ENCODE measurements at regions not wholly inside any gene's neighbourhood (a gene's known extent, or its start where the extent isn't known, plus 50 kb on each side); places are given as distances from the start of the nearest gene placed in this dataset.

DNA sequence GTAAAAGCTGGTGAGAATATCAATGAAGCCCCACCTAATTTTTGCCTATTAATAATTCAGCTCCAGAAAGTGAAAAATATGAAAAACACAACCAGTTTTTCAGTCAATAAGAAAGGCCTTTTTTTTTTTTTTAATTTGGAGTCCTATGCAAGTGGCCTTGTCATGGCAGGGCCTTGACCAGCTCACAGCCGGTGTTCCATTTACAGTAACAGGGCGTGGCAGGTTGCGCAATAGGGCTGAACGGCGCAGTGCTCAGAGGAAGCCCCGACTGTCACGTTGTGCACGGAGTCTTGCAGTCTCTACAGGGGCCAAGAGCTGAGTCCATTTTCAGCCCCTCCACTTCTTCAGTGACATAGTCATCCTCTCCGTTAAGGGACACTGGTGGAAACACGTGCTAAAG lies 184.1 kb upstream of the FN1 start:
- Histone ChIP-seq H3K27ac (ENCODE audit: low read length) (no peak overlapping the region), H3K4me3 (ENCODE audit: low read depth in 1 of 2, low read length in 2 of 2) (peak overlapping the region in 1 of 2 donors; percentile 39), H3K9me3 (ENCODE audit: control insufficient read depth in 1 of 2, low read length in 2 of 2) (no peaks in the 10 kb centered on the region)

DNA sequence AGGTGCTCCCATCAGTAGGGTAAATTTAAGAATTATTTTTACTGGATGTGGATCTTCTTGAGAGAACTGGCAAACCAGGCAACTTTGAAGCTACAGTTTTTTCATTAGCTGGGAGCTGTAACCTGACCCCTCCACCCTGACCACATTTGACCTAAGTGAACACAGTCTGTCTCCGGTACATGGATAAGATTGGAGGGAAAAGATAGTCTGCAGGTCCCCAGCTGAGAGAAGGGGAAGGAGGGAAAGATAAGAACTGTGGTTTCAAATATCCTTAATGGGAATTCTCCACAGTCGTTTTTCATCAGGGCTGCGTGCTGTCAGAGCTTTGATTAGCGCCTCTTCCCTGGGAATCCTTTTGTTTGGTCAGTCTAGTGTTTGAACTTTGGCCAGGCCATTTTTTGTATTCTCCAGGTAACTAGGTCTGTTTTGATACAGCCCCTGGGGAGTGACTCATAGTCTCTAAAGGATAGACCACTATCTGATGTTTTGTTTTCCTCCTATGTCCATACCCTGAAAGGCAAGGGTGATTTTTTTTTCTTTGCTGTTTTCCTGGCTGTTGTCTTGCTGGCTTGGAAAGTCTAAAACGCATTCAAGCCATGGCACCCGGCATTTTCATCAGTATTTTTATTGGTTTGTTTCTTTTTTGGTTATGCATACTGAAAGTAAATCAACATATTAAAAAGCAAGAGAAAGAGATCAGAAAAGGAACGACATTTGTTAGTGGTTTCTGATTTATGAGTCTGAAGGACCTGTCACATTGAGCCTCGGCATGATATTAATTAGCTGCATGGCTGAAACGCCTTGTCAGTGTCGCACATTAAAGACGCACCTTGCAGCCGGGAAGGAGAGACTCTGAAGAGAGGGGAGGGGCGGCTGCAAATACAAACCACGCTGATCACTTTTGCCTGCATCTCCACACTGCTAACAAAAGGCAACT lies 183.4 kb upstream of the FN1 start:
- Histone ChIP-seq H3K36me3 (ENCODE audit: control insufficient read depth in 1 of 2, insufficient read depth in 2 of 2, low read length in 2 of 2) (no peaks in the 10 kb centered on the region), H3K9me3 (ENCODE audit: control insufficient read depth in 1 of 2, low read length in 2 of 2) (no peaks in the 10 kb centered on the region), H3K4me1 (ENCODE audit: control insufficient read depth in 1 of 2, insufficient read depth in 2 of 2, low read length in 2 of 2) (no peaks in the 10 kb centered on the region), H3K27me3 (ENCODE audit: low read depth, low read length) (no peaks in the 10 kb centered on the region), H3K27ac (ENCODE audit: low read length) (no peak overlapping the region), H3K4me3 (ENCODE audit: low read depth in 1 of 2, low read length in 2 of 2) (peak overlapping the region in 1 of 2 donors; percentile 39)

More for the DNA sequence above, 184.1 kb upstream of the FN1 start:
- Histone ChIP-seq H3K4me1 (ENCODE audit: control insufficient read depth in 1 of 2, insufficient read depth in 2 of 2, low read length in 2 of 2) (no peaks in the 10 kb centered on the region), H3K36me3 (ENCODE audit: control insufficient read depth in 1 of 2, insufficient read depth in 2 of 2, low read length in 2 of 2) (no peaks in the 10 kb centered on the region), H3K27me3 (ENCODE audit: low read depth, low read length) (no peaks in the 10 kb centered on the region)

DNA sequence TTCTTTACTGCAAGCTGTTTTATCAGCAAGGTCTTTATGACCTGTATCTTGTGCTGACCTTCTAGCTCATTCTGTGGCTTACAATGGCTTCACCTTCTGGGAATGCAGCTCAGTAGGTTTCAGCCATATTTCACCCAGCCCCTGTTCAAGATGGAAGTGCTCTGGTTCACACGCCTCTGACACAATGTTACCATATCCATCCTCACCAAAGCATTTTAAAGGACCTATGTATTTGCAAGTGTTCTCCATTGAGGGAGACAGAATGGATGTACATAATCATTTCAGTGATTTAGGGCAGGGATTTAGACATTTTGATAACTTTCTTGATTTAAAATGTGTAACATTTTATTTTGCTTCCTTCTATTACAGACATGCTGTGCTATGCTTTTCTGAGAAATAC lies 182.3 kb upstream of the FN1 start:
- no peak overlapping the region for H3K27ac ChIP-seq (ENCODE audit: low read length)
- no peaks in the 10 kb centered on the region for H3K27me3 ChIP-seq (ENCODE audit: low read depth, low read length)
- H3K4me3 ChIP-seq (ENCODE audit: low read depth in 1 of 2, low read length in 2 of 2): no peak overlapping the region
- no peaks in the 10 kb centered on the region for H3K36me3 ChIP-seq (ENCODE audit: control insufficient read depth in 1 of 2, insufficient read depth in 2 of 2, low read length in 2 of 2)
- H3K4me1 ChIP-seq (ENCODE audit: control insufficient read depth in 1 of 2, insufficient read depth in 2 of 2, low read length in 2 of 2): no peaks in the 10 kb centered on the region
- no peaks in the 10 kb centered on the region for H3K9me3 ChIP-seq (ENCODE audit: control insufficient read depth in 1 of 2, low read length in 2 of 2)

DNA sequence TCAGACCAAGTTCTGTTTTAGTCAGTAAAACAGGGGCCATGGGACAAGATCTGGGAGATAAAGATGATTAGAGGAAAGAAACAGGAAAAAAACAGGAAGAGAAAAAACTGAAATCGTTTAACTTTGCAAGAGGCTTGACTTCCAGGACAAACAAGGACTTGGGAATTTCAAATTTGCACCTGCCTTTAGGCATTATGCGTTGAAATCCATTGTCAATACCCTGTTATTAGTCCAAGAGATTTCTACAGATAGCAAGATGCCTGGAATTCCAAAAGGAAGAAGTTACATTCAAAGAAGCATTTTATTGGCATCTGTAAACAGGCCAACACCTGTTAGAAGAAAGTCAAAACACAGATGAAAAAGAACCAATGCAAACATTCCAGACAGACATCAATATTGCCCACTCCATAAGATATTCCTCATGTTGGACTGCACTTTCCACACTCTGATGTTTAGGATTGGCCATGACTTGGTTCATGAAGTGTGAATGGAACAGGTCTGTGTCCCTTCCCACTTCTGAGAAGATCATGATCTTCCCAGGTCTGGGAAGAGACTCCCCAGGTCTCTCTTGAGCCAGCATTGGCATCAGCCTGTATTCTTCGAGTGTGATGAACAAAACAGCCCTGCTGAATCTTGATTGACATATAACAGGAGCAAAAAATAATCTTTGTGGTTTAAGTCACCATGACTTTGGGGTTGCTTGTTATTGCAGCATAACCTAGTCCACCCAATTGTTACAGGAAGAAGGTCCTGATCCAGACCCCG lies 181.4 kb upstream of the FN1 start:
- Histone ChIP-seq H3K4me1 (ENCODE audit: control insufficient read depth in 1 of 2, insufficient read depth in 2 of 2, low read length in 2 of 2) (no peaks in the 10 kb centered on the region), H3K27ac (ENCODE audit: low read length) (no peak overlapping the region), H3K27me3 (ENCODE audit: low read depth, low read length) (no peaks in the 10 kb centered on the region), H3K36me3 (ENCODE audit: control insufficient read depth in 1 of 2, insufficient read depth in 2 of 2, low read length in 2 of 2) (no peaks in the 10 kb centered on the region), H3K9me3 (ENCODE audit: control insufficient read depth in 1 of 2, low read length in 2 of 2) (no peaks in the 10 kb centered on the region), H3K4me3 (ENCODE audit: low read depth in 1 of 2, low read length in 2 of 2) (no peak overlapping the region)

DNA sequence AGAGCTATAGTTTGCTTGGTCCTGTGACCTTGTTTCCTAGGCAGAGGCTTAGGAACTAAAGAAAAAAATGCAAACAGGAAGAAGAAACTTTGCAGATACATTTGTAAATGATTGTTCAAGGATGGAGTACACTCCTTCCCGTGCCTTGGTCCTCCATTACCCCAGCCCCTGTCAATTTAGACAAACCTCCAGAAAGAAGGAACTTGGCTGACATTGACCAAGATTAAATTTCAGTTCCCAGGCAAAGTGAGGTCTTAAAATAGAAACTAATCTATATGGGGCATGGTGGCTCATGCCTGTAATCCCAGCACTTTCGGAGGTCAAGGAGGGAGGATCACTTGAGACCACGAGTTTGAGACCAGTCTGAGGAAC lies 179.9 kb upstream of the FN1 start:
- Histone ChIP-seq H3K9me3 (ENCODE audit: control insufficient read depth in 1 of 2, low read length in 2 of 2) (no peaks in the 10 kb centered on the region), H3K27me3 (ENCODE audit: low read depth, low read length) (no peaks in the 10 kb centered on the region), H3K4me3 (ENCODE audit: low read depth in 1 of 2, low read length in 2 of 2) (no peak overlapping the region), H3K36me3 (ENCODE audit: control insufficient read depth in 1 of 2, insufficient read depth in 2 of 2, low read length in 2 of 2) (no peaks in the 10 kb centered on the region), H3K27ac (ENCODE audit: low read length) (no peak overlapping the region), H3K4me1 (ENCODE audit: control insufficient read depth in 1 of 2, insufficient read depth in 2 of 2, low read length in 2 of 2) (no peaks in the 10 kb centered on the region)

DNA sequence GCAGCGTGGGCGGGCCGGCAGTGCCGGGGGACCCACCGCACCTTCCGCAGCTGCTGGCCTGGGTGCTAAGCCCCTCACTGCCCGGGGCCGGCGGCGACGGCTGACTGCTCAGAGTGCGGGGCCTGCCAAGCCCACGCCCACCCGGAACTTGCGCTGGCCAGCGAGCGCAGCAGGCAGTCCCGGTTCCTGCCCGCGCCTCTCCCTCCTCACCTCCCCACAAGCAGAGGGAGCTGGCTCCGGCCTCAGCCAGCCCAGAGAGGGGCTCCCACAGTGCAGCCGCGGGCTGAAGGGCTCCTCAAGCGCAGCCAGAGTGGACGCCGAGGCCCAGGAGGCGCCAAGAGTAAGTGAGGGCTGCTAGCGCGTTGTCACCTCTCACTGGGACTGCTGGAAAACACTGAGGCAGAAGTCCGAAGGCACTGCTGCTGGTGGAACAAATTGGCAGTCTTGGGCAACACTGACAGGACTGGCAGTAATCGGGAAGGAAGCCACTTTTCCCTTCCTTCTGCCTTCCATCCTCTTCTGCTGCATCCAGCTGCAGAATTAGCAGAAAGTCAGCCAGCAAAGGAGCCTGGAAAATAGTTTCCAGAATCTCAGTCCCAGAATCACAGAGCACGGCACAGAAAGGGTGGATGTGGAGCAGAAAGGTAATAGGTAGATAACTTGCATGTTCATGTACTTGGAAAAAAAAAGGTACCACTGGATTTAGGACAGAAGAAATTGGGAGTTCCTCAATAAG lies 179.4 kb upstream of the FN1 start:
- Histone ChIP-seq H3K4me1 (ENCODE audit: control insufficient read depth in 1 of 2, insufficient read depth in 2 of 2, low read length in 2 of 2) (no peaks in the 10 kb centered on the region), H3K27ac (ENCODE audit: low read length) (no peak overlapping the region), H3K9me3 (ENCODE audit: control insufficient read depth in 1 of 2, low read length in 2 of 2) (no peaks in the 10 kb centered on the region), H3K27me3 (ENCODE audit: low read depth, low read length) (no peaks in the 10 kb centered on the region), H3K4me3 (ENCODE audit: low read depth in 1 of 2, low read length in 2 of 2) (no peak overlapping the region), H3K36me3 (ENCODE audit: control insufficient read depth in 1 of 2, insufficient read depth in 2 of 2, low read length in 2 of 2) (no peaks in the 10 kb centered on the region)

DNA sequence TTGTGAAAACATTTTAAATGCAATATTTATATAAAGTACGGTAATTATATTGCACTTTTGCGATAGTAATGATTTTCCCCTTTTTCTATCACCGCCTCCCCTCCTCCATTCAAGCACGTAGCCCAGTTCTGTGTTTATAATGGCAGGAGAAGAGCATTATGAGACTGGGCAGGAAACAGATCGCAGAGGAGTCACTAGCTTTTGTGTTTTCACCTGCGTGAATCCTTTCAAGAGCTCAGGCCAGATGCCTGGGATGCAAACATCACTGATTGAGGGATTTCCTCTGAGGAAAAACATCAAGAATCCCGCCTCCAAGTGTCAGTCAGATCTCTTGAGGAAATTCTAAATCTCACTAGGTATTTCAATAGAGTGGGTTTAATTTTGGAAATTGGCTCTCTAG lies 178.4 kb upstream of the FN1 start:
- Histone ChIP-seq H3K4me1 (ENCODE audit: control insufficient read depth in 1 of 2, insufficient read depth in 2 of 2, low read length in 2 of 2) (no peaks in the 10 kb centered on the region), H3K9me3 (ENCODE audit: control insufficient read depth in 1 of 2, low read length in 2 of 2) (no peaks in the 10 kb centered on the region), H3K27ac (ENCODE audit: low read length) (no peak overlapping the region), H3K27me3 (ENCODE audit: low read depth, low read length) (no peaks in the 10 kb centered on the region), H3K4me3 (ENCODE audit: low read depth in 1 of 2, low read length in 2 of 2) (no peak overlapping the region), H3K36me3 (ENCODE audit: control insufficient read depth in 1 of 2, insufficient read depth in 2 of 2, low read length in 2 of 2) (no peaks in the 10 kb centered on the region)

DNA sequence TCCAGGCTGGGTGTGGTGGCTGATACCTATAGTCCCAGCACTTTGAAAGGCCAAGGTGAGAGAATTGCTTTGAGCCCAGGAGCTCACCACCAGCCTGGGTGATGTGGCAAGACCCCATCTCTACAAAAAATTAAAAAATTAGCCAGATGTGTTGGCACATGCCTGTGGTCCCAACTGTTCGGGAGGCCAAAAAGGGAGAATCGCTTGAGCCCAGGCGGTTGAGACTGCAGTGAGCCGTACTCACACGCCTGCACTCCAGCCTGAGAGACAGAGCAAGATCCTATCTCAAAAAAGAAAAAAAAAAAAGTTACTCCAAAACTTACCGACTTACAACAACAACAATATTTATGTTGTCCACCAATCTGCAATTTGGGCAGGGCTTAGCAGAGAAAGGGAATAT lies 178.0 kb upstream of the FN1 start:
- Histone ChIP-seq H3K36me3 (ENCODE audit: control insufficient read depth in 1 of 2, insufficient read depth in 2 of 2, low read length in 2 of 2) (no peaks in the 10 kb centered on the region), H3K4me3 (ENCODE audit: low read depth in 1 of 2, low read length in 2 of 2) (no peak overlapping the region), H3K27me3 (ENCODE audit: low read depth, low read length) (no peaks in the 10 kb centered on the region), H3K9me3 (ENCODE audit: control insufficient read depth in 1 of 2, low read length in 2 of 2) (no peaks in the 10 kb centered on the region), H3K4me1 (ENCODE audit: control insufficient read depth in 1 of 2, insufficient read depth in 2 of 2, low read length in 2 of 2) (no peaks in the 10 kb centered on the region), H3K27ac (ENCODE audit: low read length) (no peak overlapping the region)

DNA sequence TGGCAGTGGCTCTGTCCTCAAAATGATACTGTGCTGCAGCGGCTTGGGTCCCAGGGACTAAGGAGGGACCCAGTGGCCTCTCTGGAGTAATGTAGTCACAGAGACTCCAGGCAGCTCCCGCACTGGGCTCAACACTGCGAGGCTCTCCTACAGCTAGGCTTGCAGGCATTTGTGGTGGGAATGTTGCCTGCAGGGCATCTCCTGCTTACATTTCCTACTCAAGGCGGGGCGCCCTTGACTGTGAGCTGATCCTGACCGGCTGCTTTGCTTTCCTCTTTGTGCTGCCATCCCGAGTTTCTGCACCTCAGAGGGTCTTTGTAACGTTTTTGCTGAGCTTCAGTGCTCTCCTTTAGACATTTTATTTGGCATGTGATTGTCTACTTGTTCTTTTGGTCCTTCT lies 177.4 kb upstream of the FN1 start:
- no peaks in the 10 kb centered on the region for H3K36me3 ChIP-seq (ENCODE audit: control insufficient read depth in 1 of 2, insufficient read depth in 2 of 2, low read length in 2 of 2)
- H3K4me1 ChIP-seq (ENCODE audit: control insufficient read depth in 1 of 2, insufficient read depth in 2 of 2, low read length in 2 of 2): no peaks in the 10 kb centered on the region
- no peak overlapping the region for H3K4me3 ChIP-seq (ENCODE audit: low read depth in 1 of 2, low read length in 2 of 2)
- H3K9me3 ChIP-seq (ENCODE audit: control insufficient read depth in 1 of 2, low read length in 2 of 2): no peaks in the 10 kb centered on the region
- H3K27me3 ChIP-seq (ENCODE audit: low read depth, low read length): no peaks in the 10 kb centered on the region
- H3K27ac ChIP-seq (ENCODE audit: low read length): no peak overlapping the region

DNA sequence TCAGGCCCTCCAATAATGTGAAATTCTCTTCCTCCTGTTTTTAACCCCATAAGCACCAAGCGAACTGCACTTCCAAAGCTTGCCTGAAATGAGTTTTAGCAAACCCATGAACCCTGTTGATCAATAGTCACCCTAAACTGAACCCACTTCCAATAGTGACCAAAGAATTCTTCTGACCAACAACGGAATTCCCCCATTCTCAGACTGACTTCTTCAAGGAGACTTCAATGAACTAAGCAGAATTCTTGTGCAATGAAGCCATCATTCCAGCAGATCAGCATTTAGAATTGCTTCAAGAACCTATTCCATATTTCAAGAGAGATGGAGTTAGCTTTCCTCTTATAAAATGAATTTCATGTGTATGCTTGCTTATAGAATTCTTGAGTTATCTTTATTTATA lies 176.9 kb upstream of the FN1 start:
- no peaks in the 10 kb centered on the region for H3K27me3 ChIP-seq (ENCODE audit: low read depth, low read length)
- no peaks in the 10 kb centered on the region for H3K4me1 ChIP-seq (ENCODE audit: control insufficient read depth in 1 of 2, insufficient read depth in 2 of 2, low read length in 2 of 2)
- H3K9me3 ChIP-seq (ENCODE audit: control insufficient read depth in 1 of 2, low read length in 2 of 2): no peaks in the 10 kb centered on the region
- no peak overlapping the region for H3K27ac ChIP-seq (ENCODE audit: low read length)
- H3K36me3 ChIP-seq (ENCODE audit: control insufficient read depth in 1 of 2, insufficient read depth in 2 of 2, low read length in 2 of 2): no peaks in the 10 kb centered on the region
- H3K4me3 ChIP-seq (ENCODE audit: low read depth in 1 of 2, low read length in 2 of 2): no peak overlapping the region
